PC-9 (cell line): ENCODE measurements at regions not wholly inside any gene's neighbourhood (a gene's known extent, or its start where the extent isn't known, plus 50 kb on each side); places are given as distances from the start of the nearest gene placed in this dataset.

ENCODE experiments used
- BruUV-seq: library from RNA; stranded (reverse); fragments of 400-500 nt; replicated peaks from 2 replicates; lab custom pipeline; 2021; lab: Mats Ljungman, UMichigan
- CTCF ChIA-PET: fragments of 300-600 bp; sonication (Branson Sonifier 250); formaldehyde crosslinking; loops from one replicate; lab custom pipeline; 2022; ENCODE audit warnings: antibody characterized with exemption; lab: Charles Lee
- POLR2A ChIA-PET: fragments of 300-600 bp; sonication (Branson Sonifier 250); formaldehyde crosslinking; loops from one replicate; lab custom pipeline; 2022; ENCODE audit warnings: antibody characterized with exemption; ENCODE audit not compliant: unreplicated experiment; lab: Charles Lee
- DNase-seq, 2 experiments: peaks; one replicate each; pipeline versions ENCODE4 v3.0.0 to v3.0.0-alpha.2; 2015 to 2022; ENCODE audit warnings: mixed read lengths in 1 of 2
- H2AFZ ChIP-seq: fragments of 200-600 bp; sonication (generic); 2 replicates; pipeline ENCODE4 v1.8.1; 2017; ENCODE audit warnings: antibody characterized with exemption
- H3F3A ChIP-seq: fragments of 200-600 bp; sonication (generic); 2 replicates; pipeline ENCODE4 v1.8.1; 2017; ENCODE audit warnings: antibody characterized with exemption, mild to moderate bottlenecking, low read depth; ENCODE audit not compliant: insufficient read depth
- H3K27ac ChIP-seq: fragments of 200-600 bp; sonication (generic); 2 replicates; pipeline ENCODE4 v1.6.1; 2016; ENCODE audit warnings: mixed run types
- H3K27me3 ChIP-seq: fragments of 200-600 bp; sonication (generic); 2 replicates; pipeline ENCODE4 v1.6.1; 2016; ENCODE audit warnings: low read depth, mixed run types; ENCODE audit not compliant: insufficient read depth
- H3K36me3 ChIP-seq: fragments of 200-600 bp; sonication (generic); 2 replicates; pipeline ENCODE4 v1.6.1; 2016; ENCODE audit warnings: low read depth, mixed run types
- H3K4me1 ChIP-seq: fragments of 200-600 bp; sonication (generic); replicated peaks from 2 replicates; pipeline ENCODE4 v1.6.1; 2016; ENCODE audit warnings: mixed run types; ENCODE audit not compliant: insufficient read depth
- H3K4me2 ChIP-seq: fragments of 200-600 bp; sonication (generic); 2 replicates; pipeline ENCODE4 v1.6.1; 2017; ENCODE audit warnings: mixed run types
- H3K4me3 ChIP-seq: fragments of 200-600 bp; sonication (generic); 2 replicates; pipeline ENCODE4 v1.6.1; 2016; ENCODE audit warnings: mixed run types
- H3K79me2 ChIP-seq: fragments of 200-600 bp; sonication (generic); 2 replicates; pipeline ENCODE4 v1.6.1; 2017; ENCODE audit warnings: low read depth, mixed run types
- H3K9me2 ChIP-seq: fragments of 200-600 bp; sonication (generic); 2 replicates; pipeline ENCODE4 v1.8.1; 2017; ENCODE audit warnings: mild to moderate bottlenecking; ENCODE audit not compliant: insufficient read depth
- H3K9me3 ChIP-seq: fragments of 200-600 bp; sonication (generic); 2 replicates; pipeline ENCODE4 v1.8.1; 2016; ENCODE audit warnings: low read depth; ENCODE audit not compliant: insufficient read depth
- H4K20me1 ChIP-seq: fragments of 200-600 bp; sonication (generic); 2 replicates; pipeline ENCODE4 v1.8.1; 2017; ENCODE audit not compliant: insufficient read depth
- CTCF ChIP-seq: fragments of 200-600 bp; sonication (generic); conservative IDR thresholded peaks from 2 replicates; pipeline ENCODE4 v1.6.1; 2017; ENCODE audit warnings: mixed run types, antibody characterized with exemption, mild to moderate bottlenecking, moderate library complexity
- EZH2 ChIP-seq: fragments of 200-600 bp; sonication (generic); IDR thresholded peaks from 2 replicates; pipeline ENCODE4 v1.8.0; 2017; ENCODE audit warnings: antibody characterized with exemption, low read depth
- intact Hi-C: fragments of 100-400 bp; cut with micrococcal nuclease; formaldehyde crosslinking; loops from one replicate; pipeline ENCODE4 v1.10.0; 2022; ENCODE audit not compliant: unreplicated experiment

- Histone ChIP-seq H3K4me3 (no peak overlapping the region), H3K79me2 (no peaks in the 10 kb centered on the region), H3K27ac (peak overlapping the region; percentile 85), H3K4me1 (peaks cover 56% of the 10 kb centered on the region), H3K9me2 (no peaks in the 10 kb centered on the region), H4K20me1 (no peaks in the 10 kb centered on the region), H3K27me3 (no peaks in the 10 kb centered on the region), H2AFZ (no peak overlapping the region), H3K9me3 (no peaks in the 10 kb centered on the region), H3K4me2 (peak overlapping the region; percentile 80), H3F3A (peaks cover 35% of the 10 kb centered on the region), H3K36me3 (no peaks in the 10 kb centered on the region)
- ChIA-PET POLR2A (interaction anchor here (0.5 to 1.2 kb wide), 4 partner anchors 8 to 1119 kb away, joined by 3 to 16 read pairs (median 8); partner anchors contain the start of genes SEPTIN10 and SOWAHC), CTCF (no interaction called here)
- intact Hi-C loops, result loop anchor here (5.0 kb wide), 1 partner anchor 146 kb away; no protein-coding TSS in a partner anchor
- peak in 1 of 2 experiments; percentile 55 for DNase-seq
- BruUV-seq, result no TSS peak
- TF ChIP-seq CTCF (no peak), EZH2 (no peak)
These were observed 88.9 kb downstream of the SOWAHC start for GRCh38 chr2:109703077-109703476.

GRCh38 chr2:109703798-109704197 lies 89.6 kb downstream of the SOWAHC start:
- Histone ChIP-seq H4K20me1 (no peaks in the 10 kb centered on the region), H3K9me3 (no peaks in the 10 kb centered on the region), H3K4me2 (no peak overlapping the region), H3K79me2 (no peaks in the 10 kb centered on the region), H2AFZ (no peak overlapping the region), H3F3A (peaks cover 32% of the 10 kb centered on the region), H3K4me3 (no peak overlapping the region), H3K36me3 (no peaks in the 10 kb centered on the region), H3K4me1 (peaks cover 49% of the 10 kb centered on the region), H3K9me2 (no peaks in the 10 kb centered on the region), H3K27me3 (no peaks in the 10 kb centered on the region), H3K27ac (peak overlapping the region; percentile 85; the same call in 1 of the 2 replicates)
- ChIA-PET POLR2A (no interaction called here), CTCF (interaction anchor here (0.5 to 0.8 kb wide), 2 partner anchors 100 to 146 kb away, joined by 3 to 7 read pairs; no protein-coding TSS in a partner anchor)
- no TSS peak for BruUV-seq
- TF ChIP-seq EZH2, result no peak
- TF ChIP-seq CTCF, result no peak
- DNase-seq, result no peak
- intact Hi-C loops, result loop anchor here (5.0 kb wide), 1 partner anchor 146 kb away; no protein-coding TSS in a partner anchor

GRCh38 chr2:109707281-109708147 lies 86.6 kb upstream of the RGPD5 start:
- intact Hi-C loops, result no loop called here
- no TSS peak for BruUV-seq
- no peaks in the 10 kb centered on the region for H3K27me3 ChIP-seq
- ChIA-PET POLR2A (interaction anchor here (0.6 kb wide), 1 partner anchor 94 kb away, joined by 4 read pairs; the partner anchor contains the start of genes SEPTIN10 and SOWAHC), CTCF (no interaction called here)
- TF ChIP-seq CTCF, result no peak
- no peak for TF ChIP-seq EZH2
- peaks cover 16% of the 10 kb centered on the region; the same call in 1 of the 2 replicates for H3F3A ChIP-seq
- no peak for DNase-seq
- H3K4me3 ChIP-seq, result no peak overlapping the region
- no peaks in the 10 kb centered on the region for H3K9me3 ChIP-seq
- H3K4me2 ChIP-seq, result no peak overlapping the region
- no peaks in the 10 kb centered on the region for H3K79me2 ChIP-seq
- peaks cover 14% of the 10 kb centered on the region for H3K4me1 ChIP-seq
- H4K20me1 ChIP-seq, result no peaks in the 10 kb centered on the region
- H3K27ac ChIP-seq, result no peak overlapping the region
- H2AFZ ChIP-seq, result no peak overlapping the region
- no peaks in the 10 kb centered on the region for H3K36me3 ChIP-seq
- H3K9me2 ChIP-seq, result no peaks in the 10 kb centered on the region
